RWPE1 (cell line): ENCODE measurements at regions not wholly inside any gene's neighbourhood (a gene's known extent, or its start where the extent isn't known, plus 50 kb on each side); places are given as distances from the start of the nearest gene placed in this dataset.

Experiments used
- CTCF ChIA-PET: fragments of 350-600 bp; sonication (Branson Sonifier 250); formaldehyde crosslinking; extraction: SDS; loops from one replicate; lab custom pipeline; 2021; lab: Yijun Ruan, JAX
- POLR2A ChIA-PET: fragments of 400-600 bp; formaldehyde crosslinking; extraction: SDS; loops from one replicate; lab custom pipeline; 2020; ENCODE audit warnings: antibody characterized with exemption; ENCODE audit not compliant: low non-redundant PET; lab: Yijun Ruan, JAX
- DNase-seq: peaks from one replicate; pipeline ENCODE4 v3.0.0; 2012; ENCODE audit warnings: low spot score
- H3K27ac ChIP-seq: fragments of 450-650 bp; 2 replicates; pipeline ENCODE4 v1.5.1; 2017
- CTCF ChIP-seq: fragments of 450-650 bp; conservative IDR thresholded peaks from 2 replicates; pipeline ENCODE4 v1.5.1; 2017; ENCODE audit warnings: low read depth, mild to moderate bottlenecking

DNA sequence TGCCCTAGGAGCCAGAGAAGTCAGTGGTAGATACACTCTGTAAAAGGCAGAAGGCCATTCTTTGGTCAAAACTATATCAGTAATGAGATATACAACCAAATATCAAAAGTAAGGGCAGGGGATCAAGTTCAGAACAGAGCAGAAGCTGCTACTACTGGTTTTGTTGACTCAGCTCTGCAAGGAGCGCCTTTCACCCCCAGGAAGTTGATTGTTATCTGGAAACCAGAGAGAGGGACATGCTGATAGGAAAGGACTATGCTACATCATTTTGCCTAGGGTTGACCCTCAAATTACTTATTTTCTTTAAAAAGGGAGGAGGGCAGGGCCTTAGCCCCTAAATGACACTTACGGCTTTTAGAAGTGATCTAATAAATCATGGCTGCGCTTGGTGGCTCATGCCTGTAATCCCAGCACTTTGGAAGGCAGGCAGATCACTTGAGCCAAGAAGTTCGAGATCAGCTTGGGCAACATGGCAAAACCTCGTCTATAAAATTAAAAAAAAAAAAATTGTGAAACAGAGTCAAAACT lies 194.0 kb downstream of the KLHL28 start:
- H3K27ac ChIP-seq = no peak overlapping the region
- no peak for DNase-seq
- CTCF ChIA-PET = no interaction called here
- POLR2A ChIA-PET = no interaction called here
- no peak for TF ChIP-seq CTCF

GRCh38 chr14:44766285-44766684 lies 195.5 kb downstream of the KLHL28 start:
- no peak for DNase-seq
- no peak overlapping the region for H3K27ac ChIP-seq
- CTCF ChIA-PET = no interaction called here
- POLR2A ChIA-PET = no interaction called here
- no peak for TF ChIP-seq CTCF

GRCh38 chr14:44763356-44763755 lies 198.4 kb downstream of the KLHL28 start:
- no peak for DNase-seq
- ChIA-PET CTCF (no interaction called here), POLR2A (no interaction called here)
- TF ChIP-seq CTCF = no peak
- H3K27ac ChIP-seq = no peak overlapping the region

- no peak for TF ChIP-seq CTCF
- DNase-seq = no peak
- CTCF ChIA-PET = no interaction called here
- POLR2A ChIA-PET = no interaction called here
- H3K27ac ChIP-seq = no peak overlapping the region
These were observed 202.5 kb downstream of the KLHL28 start for GRCh38 chr14:44759277-44759676.

DNA sequence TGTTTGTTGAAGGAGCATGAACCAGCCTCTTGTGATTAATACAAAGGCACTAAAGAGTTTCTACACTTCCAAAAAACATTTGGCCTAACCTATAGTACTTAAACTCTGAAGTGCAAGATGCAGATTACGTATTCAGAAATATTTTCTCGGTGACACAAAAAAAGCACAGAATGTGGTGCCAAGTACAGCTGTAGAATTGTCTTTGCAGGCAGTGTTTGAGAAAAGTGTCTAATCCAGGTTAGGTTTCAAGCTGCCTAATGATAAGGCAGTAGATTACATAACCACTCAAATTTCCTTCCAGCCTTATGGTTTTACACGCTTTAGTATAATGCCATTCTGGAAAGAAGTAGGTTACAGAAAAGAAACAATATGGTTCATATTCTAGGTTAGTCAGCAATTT lies 205.2 kb downstream of the KLHL28 start:
- TF ChIP-seq CTCF = no peak
- no peak for DNase-seq
- ChIA-PET POLR2A (no interaction called here), CTCF (no interaction called here)
- H3K27ac ChIP-seq = no peak overlapping the region

DNA sequence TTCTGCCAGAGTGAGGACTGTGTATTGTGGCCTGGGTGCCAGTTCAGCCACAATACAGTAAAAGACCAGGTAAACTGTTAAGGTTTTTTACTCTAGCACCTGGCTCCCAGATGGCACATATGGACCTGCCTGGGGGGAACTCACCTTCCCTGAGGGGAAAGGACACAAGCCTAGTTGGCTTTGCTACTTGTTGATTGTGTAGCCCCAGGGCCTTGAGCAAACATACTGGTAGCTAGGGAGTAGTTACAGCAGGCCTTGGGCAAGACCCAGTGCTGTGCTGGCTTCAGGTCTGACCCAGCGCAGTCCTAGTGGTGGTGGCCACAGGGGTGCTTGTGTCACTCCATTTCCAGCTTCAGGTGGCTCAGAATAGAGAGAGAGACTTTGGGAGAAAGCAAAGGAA lies 216.4 kb downstream of the KLHL28 start:
- CTCF ChIA-PET = no interaction called here
- no peak overlapping the region for H3K27ac ChIP-seq
- POLR2A ChIA-PET = no interaction called here
- no peak for DNase-seq
- TF ChIP-seq CTCF = no peak

- ChIA-PET CTCF (interaction anchor here (0.5 kb wide), 1 partner anchor 471 kb away, joined by 3 read pairs; no protein-coding TSS in a partner anchor), POLR2A (no interaction called here)
- no peak overlapping the region for H3K27ac ChIP-seq
- no peak for DNase-seq
- TF ChIP-seq CTCF = no peak
These were observed 219.5 kb downstream of the KLHL28 start for GRCh38 chr14:44742202-44742601.
